ENCODE measurements at regions not wholly inside any gene's neighbourhood (a gene's known extent, or its start where the extent isn't known, plus 50 kb on each side); places are given as distances from the start of the nearest gene placed in this dataset.
A peak's percentile ranks its signal among the peaks of the same experiment; 100 is the strongest.

GRCh38 chr2:160905862-160906261 is 254.4 kb upstream of the TANK start:
- DNase-seq (ENCODE audit: low read depth) = no peak
- TF ChIP-seq CTCF (IDR thresholded peaks at IDR 0.05; ENCODE audit: low read length, missing control alignments) = no peak
- no peak overlapping the region for H3K4me3 ChIP-seq (replicated peaks; ENCODE audit: low read depth, low read length)

- no peak for TF ChIP-seq CTCF (IDR thresholded peaks at IDR 0.05; ENCODE audit: low read length, missing control alignments)
- no peak for DNase-seq (ENCODE audit: low read depth)
- no peak overlapping the region for H3K4me3 ChIP-seq (replicated peaks; ENCODE audit: low read depth, low read length)
These were observed 253.3 kb upstream of the TANK start for GRCh38 chr2:160906878-160907277.

DNA sequence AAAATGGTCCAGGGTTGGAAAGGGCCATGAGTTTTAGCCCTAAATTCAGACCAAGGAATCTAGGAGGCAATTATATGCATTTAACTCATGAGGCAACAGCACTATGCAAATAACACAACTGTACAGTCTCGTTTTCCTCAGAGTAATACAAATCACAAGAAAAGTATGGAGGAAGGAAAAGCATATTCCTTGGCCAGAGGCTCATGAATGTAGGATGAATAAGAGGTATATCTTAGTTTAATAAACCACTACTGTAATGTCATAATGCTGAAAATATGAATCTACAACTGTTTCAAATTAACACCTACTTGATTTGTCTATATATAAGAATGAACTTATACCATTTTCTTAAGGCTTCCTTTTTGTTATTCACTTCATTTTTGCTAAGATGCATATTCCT is 252.5 kb upstream of the TANK start:
- no peak for DNase-seq (ENCODE audit: low read depth)
- H3K4me3 ChIP-seq (replicated peaks; ENCODE audit: low read depth, low read length) = no peak overlapping the region
- no peak for TF ChIP-seq CTCF (IDR thresholded peaks at IDR 0.05; ENCODE audit: low read length, missing control alignments)

DNA sequence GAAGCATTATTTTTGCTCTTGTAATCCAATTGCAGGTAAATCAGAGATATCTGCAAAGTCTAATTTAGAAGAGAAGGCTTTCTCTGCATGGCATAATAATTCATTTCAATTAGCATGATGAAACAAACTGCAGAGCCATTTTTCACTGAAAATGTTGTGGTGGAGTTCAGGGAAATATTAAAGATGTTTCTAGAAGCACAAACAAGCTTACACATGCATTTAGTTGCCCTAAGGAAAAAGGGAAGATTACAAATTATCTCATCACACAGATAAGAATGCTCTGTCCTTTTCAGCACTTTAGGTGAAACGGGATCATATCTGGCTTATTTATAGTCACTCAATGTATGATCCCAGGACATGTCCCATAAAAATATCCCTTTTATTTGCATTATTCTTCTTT is 252.1 kb upstream of the TANK start:
- no peak for TF ChIP-seq CTCF (IDR thresholded peaks at IDR 0.05; ENCODE audit: low read length, missing control alignments)
- no peak for DNase-seq (ENCODE audit: low read depth)
- no peak overlapping the region for H3K4me3 ChIP-seq (replicated peaks; ENCODE audit: low read depth, low read length)

GRCh38 chr2:160909781-160910242 is 250.4 kb upstream of the TANK start:
- TF ChIP-seq CTCF (IDR thresholded peaks at IDR 0.05; ENCODE audit: low read length, missing control alignments) = no peak
- DNase-seq (ENCODE audit: low read depth) = no peak

GRCh38 chr2:160910681-160911080 is 249.5 kb upstream of the TANK start:
- H3K4me3 ChIP-seq (replicated peaks; ENCODE audit: low read depth, low read length) = no peak overlapping the region
- DNase-seq (ENCODE audit: low read depth) = peak; percentile 80
- TF ChIP-seq CTCF (IDR thresholded peaks at IDR 0.05; ENCODE audit: low read length, missing control alignments) = no peak

More at GRCh38 chr2:160909781-160910242, 250.4 kb upstream of the TANK start:
- no peak overlapping the region for H3K4me3 ChIP-seq (replicated peaks; ENCODE audit: low read depth, low read length)

DNA sequence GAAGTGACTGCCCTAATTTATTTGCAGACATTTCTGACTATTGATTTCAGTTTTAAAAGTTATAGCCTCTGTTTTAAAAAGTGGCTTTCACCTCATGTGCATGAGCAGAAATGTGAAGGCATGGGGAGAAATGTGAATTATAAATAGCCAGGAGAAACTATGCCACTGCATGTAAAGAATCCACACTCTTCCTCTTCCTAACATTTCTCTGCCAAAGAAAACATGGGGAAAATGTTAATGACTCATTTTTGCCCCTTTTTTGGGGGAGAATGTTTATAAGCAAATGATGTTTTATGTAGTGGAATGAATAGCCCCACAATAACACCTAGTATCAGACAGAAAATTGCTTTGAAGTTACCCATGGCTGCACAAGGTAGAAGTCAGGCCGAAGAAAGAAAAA is 249.0 kb upstream of the TANK start:
- no peak for TF ChIP-seq CTCF (IDR thresholded peaks at IDR 0.05; ENCODE audit: low read length, missing control alignments)
- H3K4me3 ChIP-seq (replicated peaks; ENCODE audit: low read depth, low read length) = no peak overlapping the region
- DNase-seq (ENCODE audit: low read depth) = no peak

All from fibroblast of pulmonary artery (primary cell).